ENCODE measurements at regions not wholly inside any gene's neighbourhood (a gene's known extent, or its start where the extent isn't known, plus 50 kb on each side); places are given as distances from the start of the nearest gene placed in this dataset.

GRCh38 chr5:168062239-168062638, 229.2 kb upstream of the WWC1 start:
- Histone ChIP-seq H3F3A (ENCODE audit: insufficient read depth) (no peaks in the 10 kb centered on the region), H4K20me1 (ENCODE audit: low read depth, low read length) (no peaks in the 10 kb centered on the region), H3K36me3 (ENCODE audit: low read length) (no peaks in the 10 kb centered on the region), H3K27ac (ENCODE audit: low read depth, low read length) (no peak overlapping the region), H3K79me2 (ENCODE audit: insufficient read depth, low read length) (no peaks in the 10 kb centered on the region), H3K9ac (ENCODE audit: low read length) (no peak overlapping the region), H3K4me3 (ENCODE audit: insufficient read depth, low read length, poor library complexity, severe bottlenecking) (no peak overlapping the region), H3K9me3 (ENCODE audit: insufficient read depth, low read length) (peaks cover 8% of the 10 kb centered on the region; the same call in 1 of the 2 replicates), H3K27me3 (ENCODE audit: low read length) (no peaks in the 10 kb centered on the region), H3K4me2 (ENCODE audit: low read depth, low read length, poor library complexity, severe bottlenecking) (no peak overlapping the region), H2AFZ (ENCODE audit: low read depth, low read length, severe bottlenecking) (no peak overlapping the region), H3K9me2 (replicated peaks; ENCODE audit: insufficient read depth, low read length) (no peaks in the 10 kb centered on the region)
- TF ChIP-seq CTCF (IDR thresholded peaks at IDR 0.05; ENCODE audit: insufficient read depth, low read length, poor library complexity, severe bottlenecking) (no peak), EZH2phosphoT487 (conservative IDR thresholded peaks at IDR 0.05; ENCODE audit: low read length) (no peak)

- Histone ChIP-seq H3K9ac (ENCODE audit: low read length) (no peak overlapping the region), H3K36me3 (ENCODE audit: low read length) (no peaks in the 10 kb centered on the region), H3K27ac (ENCODE audit: low read depth, low read length) (no peak overlapping the region), H3F3A (ENCODE audit: insufficient read depth) (no peaks in the 10 kb centered on the region), H2AFZ (ENCODE audit: low read depth, low read length, severe bottlenecking) (no peak overlapping the region), H3K27me3 (ENCODE audit: low read length) (no peaks in the 10 kb centered on the region), H4K20me1 (ENCODE audit: low read depth, low read length) (no peaks in the 10 kb centered on the region), H3K9me3 (ENCODE audit: insufficient read depth, low read length) (no peaks in the 10 kb centered on the region), H3K9me2 (replicated peaks; ENCODE audit: insufficient read depth, low read length) (no peaks in the 10 kb centered on the region), H3K79me2 (ENCODE audit: insufficient read depth, low read length) (no peaks in the 10 kb centered on the region), H3K4me3 (ENCODE audit: insufficient read depth, low read length, poor library complexity, severe bottlenecking) (no peak overlapping the region), H3K4me2 (ENCODE audit: low read depth, low read length, poor library complexity, severe bottlenecking) (no peak overlapping the region)
- no peak for TF ChIP-seq CTCF (IDR thresholded peaks at IDR 0.05; ENCODE audit: insufficient read depth, low read length, poor library complexity, severe bottlenecking)
- no peak for TF ChIP-seq EZH2phosphoT487 (conservative IDR thresholded peaks at IDR 0.05; ENCODE audit: low read length)
Observed at GRCh38 chr5:168064457-168064856, 227.0 kb upstream of the WWC1 start.

GRCh38 chr5:168064933-168065622, 226.4 kb upstream of the WWC1 start:
- H3K4me2 ChIP-seq (ENCODE audit: low read depth, low read length, poor library complexity, severe bottlenecking): no peak overlapping the region
- H3K4me3 ChIP-seq (ENCODE audit: insufficient read depth, low read length, poor library complexity, severe bottlenecking): no peak overlapping the region
- H3F3A ChIP-seq (ENCODE audit: insufficient read depth): no peaks in the 10 kb centered on the region
- no peak overlapping the region for H2AFZ ChIP-seq (ENCODE audit: low read depth, low read length, severe bottlenecking)
- H3K9ac ChIP-seq (ENCODE audit: low read length): no peak overlapping the region
- no peaks in the 10 kb centered on the region for H3K79me2 ChIP-seq (ENCODE audit: insufficient read depth, low read length)
- H3K27ac ChIP-seq (ENCODE audit: low read depth, low read length): no peak overlapping the region
- no peaks in the 10 kb centered on the region for H3K27me3 ChIP-seq (ENCODE audit: low read length)
- no peaks in the 10 kb centered on the region for H4K20me1 ChIP-seq (ENCODE audit: low read depth, low read length)
- H3K9me2 ChIP-seq (replicated peaks; ENCODE audit: insufficient read depth, low read length): no peaks in the 10 kb centered on the region
- no peaks in the 10 kb centered on the region for H3K36me3 ChIP-seq (ENCODE audit: low read length)
- no peaks in the 10 kb centered on the region for H3K9me3 ChIP-seq (ENCODE audit: insufficient read depth, low read length)
- TF ChIP-seq EZH2phosphoT487 (conservative IDR thresholded peaks at IDR 0.05; ENCODE audit: low read length) (no peak), CTCF (IDR thresholded peaks at IDR 0.05; ENCODE audit: insufficient read depth, low read length, poor library complexity, severe bottlenecking) (no peak)

Data from SU-DHL-6 (cell line).